GM19193 (cell line): ENCODE measurements at regions not wholly inside any gene's neighbourhood (a gene's known extent, or its start where the extent isn't known, plus 50 kb on each side); places are given as distances from the start of the nearest gene placed in this dataset.

Source experiments
- POLR2A ChIP-seq: IDR thresholded peaks from 4 replicates; pipeline ENCODE4 v1.6.1; 2011; ENCODE audit not compliant: insufficient read depth, insufficient read length; ENCODE audit errors: extremely low read depth

- TF ChIP-seq POLR2A: no peak
Observed at GRCh38 chr12:126509572-126509971, 1444.3 kb downstream of the AACS start.

- TF ChIP-seq POLR2A: no peak
Observed at GRCh38 chr12:126510630-126511029, 1445.4 kb downstream of the AACS start.

GRCh38 chr12:126512916-126513913, 1448.0 kb downstream of the AACS start:
- TF ChIP-seq POLR2A: no peak

GRCh38 chr12:126518596-126519200, 1453.5 kb downstream of the AACS start:
- no peak for TF ChIP-seq POLR2A

GRCh38 chr12:126519833-126520232, 1454.6 kb downstream of the AACS start:
- TF ChIP-seq POLR2A: no peak

- TF ChIP-seq POLR2A: no peak
Observed at GRCh38 chr12:126523891-126524290, 1458.7 kb downstream of the AACS start.

- no peak for TF ChIP-seq POLR2A
Observed at GRCh38 chr12:126534495-126534894, 1469.3 kb downstream of the AACS start.

- TF ChIP-seq POLR2A: no peak
Observed at GRCh38 chr12:126534942-126535341, 1469.7 kb downstream of the AACS start.

GRCh38 chr12:126535971-126536370, 1470.7 kb downstream of the AACS start:
- no peak for TF ChIP-seq POLR2A

- no peak for TF ChIP-seq POLR2A
Observed at GRCh38 chr12:126537961-126538530, 1472.8 kb downstream of the AACS start.

- no peak for TF ChIP-seq POLR2A
Observed at GRCh38 chr12:126538888-126539287, 1473.7 kb downstream of the AACS start.

GRCh38 chr12:126545411-126545810, 1480.2 kb downstream of the AACS start:
- TF ChIP-seq POLR2A: no peak

- no peak for TF ChIP-seq POLR2A
Observed at GRCh38 chr12:126547905-126548304, 1482.7 kb downstream of the AACS start.

- TF ChIP-seq POLR2A: no peak
Observed at GRCh38 chr12:126551869-126552268, 1486.6 kb downstream of the AACS start.

GRCh38 chr12:126554625-126555024, 1489.4 kb downstream of the AACS start:
- no peak for TF ChIP-seq POLR2A
